ENCODE measurements at regions not wholly inside any gene's neighbourhood (a gene's known extent, or its start where the extent isn't known, plus 50 kb on each side); places are given as distances from the start of the nearest gene placed in this dataset.
"Not testable (repeated sequence)": the region's sequence is repeated elsewhere in the genome, so short reads cannot be mapped to it uniquely, and the experiment has no call there.

DNA sequence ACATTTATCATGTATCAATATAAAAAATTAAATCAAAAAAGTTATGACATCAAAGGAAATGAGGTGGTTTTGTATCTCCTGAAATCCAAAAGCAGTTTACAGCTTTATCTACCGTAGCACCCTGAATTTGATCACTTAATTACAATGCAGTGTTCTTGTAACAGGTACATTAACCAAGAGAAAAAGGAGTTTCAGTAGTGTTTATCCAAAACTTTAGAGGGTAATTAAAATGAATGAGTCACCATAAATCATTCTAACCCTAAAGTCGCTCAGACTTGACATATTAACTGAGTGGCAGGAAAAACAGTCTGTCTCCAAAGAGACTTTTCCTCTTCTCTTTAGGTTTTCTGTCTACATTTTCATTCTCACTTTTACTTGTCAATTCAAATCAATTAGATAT is 907.6 kb upstream of the EPHA5 start:
- no peak for DNase-seq

DNA sequence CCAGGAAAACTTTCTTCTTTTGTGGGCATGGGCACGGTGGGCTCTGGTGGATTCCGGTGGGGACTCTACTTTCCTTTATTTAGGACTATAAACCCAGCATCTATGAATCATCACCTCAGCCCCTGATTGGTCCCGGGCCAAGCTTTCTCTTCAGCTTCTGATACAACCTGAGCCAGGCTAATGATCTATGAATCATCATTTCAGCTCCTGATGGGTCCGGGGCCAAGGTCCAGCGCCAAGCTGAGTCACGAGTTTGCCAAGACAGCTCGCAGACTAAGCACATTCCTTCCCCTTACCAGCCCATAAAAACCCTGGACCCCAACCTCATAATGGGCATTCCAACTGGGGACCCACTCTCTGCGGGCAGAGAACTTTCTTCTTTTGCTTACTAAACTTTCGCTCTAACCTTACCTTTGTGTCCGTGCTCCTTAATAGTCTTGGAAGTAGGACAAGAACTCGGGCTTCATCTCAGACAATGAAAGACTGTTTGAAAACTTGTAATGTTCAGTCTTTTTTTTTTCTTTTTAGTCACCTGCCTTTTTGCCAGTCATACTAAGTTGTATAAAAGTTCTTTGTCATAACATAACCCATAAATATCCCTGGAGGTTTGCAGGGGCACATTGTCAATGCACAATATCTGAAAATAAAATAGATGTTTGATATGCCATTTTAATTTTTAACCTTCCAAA is 904.9 kb upstream of the EPHA5 start:
- DNase-seq, result no peak

DNA sequence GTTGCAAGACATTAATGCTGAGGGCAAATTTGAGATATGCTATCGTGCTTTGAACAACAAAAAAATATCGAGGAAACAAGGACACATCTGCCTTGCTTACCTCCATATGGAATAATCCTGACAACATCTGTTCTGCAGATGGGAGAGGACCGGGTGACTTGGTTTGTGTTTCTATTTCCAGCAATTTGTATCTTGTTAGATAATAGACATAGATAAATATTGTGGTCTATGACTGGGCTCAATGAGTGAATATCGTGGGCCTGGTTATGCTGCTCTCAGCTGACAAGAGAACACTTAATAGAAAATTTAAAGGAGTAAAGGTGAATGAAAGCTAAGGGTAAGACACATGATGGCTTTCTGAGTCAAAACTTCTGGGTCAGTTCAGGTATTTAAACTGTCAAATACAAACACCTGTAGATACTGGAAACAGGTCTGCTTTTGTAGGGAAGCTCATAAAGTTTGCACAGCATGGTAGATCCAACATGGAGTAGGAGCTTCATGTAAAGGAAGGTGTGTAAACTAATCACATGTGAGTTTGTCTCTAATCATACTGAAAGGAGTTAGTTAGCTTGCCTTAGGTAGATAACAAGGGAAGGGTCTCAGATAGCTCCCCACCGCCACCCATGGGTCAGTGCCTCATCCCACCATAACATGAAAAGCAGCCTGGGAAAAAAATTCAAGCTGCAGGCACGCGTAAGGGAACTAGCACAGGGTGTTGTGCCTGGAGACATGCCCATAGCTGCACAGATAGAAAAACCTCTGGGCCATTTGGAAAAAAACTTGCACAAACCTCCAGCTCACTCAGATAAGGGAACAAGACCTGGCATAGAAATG is 904.1 kb upstream of the EPHA5 start:
- DNase-seq, result no peak

DNA sequence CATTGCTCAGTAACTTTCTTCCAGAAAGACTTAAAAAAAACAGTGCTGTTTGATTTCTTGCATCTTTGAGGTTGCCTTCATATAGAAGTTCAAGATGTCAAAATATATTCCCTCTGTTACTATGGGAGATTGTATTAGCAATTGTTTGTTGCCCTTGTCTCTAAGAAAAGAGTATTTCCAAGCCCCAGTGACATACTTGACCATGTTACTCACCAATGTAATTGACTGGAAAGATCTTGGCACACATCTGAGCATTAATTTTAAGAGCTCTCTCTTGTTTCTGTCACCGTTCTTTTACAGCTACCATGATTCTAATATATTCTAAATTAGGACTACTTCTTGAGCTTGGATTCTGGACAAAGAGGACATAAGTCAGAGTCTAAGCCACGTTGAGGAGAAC is 902.7 kb upstream of the EPHA5 start:
- no peak for DNase-seq

DNA sequence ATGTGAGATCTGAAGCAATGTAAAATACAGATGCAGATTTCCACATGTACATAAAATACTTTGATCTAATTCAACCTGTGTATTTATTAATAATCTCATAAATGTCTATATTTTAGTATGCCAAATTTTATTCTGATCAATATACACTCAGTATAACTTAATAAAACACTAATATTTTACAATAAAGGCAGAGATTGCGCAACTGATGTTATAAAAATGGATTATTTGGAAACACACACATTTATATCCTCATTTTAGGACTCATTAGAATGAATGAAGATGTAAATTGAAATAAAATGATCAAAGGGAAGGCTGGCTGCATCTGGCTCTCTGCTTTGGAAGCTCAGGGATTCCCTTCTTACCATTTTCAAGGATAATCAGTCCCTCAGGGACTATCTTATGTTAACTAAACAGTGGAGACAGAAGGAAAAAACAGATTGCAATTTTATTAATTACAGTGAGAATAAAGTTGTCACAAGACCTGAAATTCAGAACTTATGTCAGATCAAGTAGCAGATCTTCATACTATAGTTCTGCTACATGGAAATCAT is 900.9 kb upstream of the EPHA5 start:
- DNase-seq, result no peak

DNA sequence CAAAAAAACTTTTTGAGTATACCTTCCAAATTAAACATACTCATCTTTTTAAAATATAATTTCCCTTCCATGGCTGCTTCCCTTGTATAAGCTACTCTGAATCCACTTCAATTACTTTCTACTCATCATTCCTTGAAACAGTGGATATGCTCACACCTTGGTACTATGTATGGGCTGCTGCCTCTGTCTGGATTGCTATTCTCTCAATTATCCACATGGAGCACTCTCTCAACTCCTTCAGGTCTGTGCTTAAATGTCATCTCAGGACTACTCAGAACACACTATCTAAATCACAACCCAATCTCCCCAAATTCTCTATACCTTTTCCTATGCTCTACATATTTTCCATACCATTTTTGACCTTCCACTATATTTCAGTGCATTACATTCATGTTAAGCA is 898.9 kb upstream of the EPHA5 start:
- no peak for DNase-seq

DNA sequence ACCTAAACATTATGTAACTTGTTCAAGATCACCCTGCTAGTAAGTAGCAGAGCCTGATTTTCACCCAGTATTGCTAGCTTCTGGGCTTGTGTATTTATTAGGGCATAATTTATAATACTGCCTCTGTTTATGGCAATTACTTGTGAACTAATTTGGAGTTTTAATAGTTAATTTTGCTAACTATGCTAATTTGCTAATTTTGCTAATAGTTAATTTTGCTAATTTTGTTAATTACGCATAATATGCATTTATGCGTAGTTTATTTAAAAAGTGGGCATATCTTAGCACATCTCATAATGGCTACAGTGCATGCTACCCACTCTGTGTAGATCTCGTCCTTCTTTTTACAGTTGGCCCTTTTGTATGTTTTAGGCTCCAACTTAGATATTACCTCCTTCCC is 898.1 kb upstream of the EPHA5 start:
- no peak for DNase-seq

DNA sequence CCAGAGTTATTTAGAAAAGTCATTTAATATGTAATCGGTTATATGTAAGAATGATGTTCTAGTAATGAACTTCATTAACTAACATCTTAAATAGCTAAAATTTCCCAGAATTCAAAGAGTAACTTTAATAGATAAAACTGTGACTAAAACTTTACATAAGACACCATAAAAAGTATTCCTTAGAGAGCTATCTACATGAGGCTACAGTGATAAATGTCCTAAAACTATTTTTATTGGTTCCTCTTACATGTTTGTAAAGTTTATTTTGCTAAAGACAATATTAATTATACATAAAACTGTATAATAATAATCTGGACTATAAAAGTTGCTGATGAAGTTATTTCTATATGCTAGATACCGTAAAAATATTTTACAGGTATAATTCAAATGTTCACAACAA is 897.7 kb upstream of the EPHA5 start:
- no peak for DNase-seq

DNA sequence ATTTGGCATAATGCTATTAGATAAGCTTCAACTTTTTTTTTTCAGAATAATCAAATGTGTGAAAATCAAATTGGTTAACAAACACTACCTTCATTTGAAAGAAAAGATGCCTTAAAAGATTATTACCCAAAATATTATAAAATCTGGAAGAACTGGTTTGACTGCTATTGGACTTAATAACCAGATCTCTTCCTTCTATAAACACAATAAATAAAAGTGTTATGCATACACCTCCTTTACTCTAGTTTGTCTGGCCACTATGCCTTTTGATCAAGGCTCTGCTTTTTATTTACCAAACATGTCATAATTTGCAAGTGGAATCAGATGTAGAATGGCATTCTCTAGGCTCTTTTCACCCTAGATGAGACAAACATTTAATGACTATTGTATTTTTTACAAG is 897.3 kb upstream of the EPHA5 start:
- no peak for DNase-seq

DNA sequence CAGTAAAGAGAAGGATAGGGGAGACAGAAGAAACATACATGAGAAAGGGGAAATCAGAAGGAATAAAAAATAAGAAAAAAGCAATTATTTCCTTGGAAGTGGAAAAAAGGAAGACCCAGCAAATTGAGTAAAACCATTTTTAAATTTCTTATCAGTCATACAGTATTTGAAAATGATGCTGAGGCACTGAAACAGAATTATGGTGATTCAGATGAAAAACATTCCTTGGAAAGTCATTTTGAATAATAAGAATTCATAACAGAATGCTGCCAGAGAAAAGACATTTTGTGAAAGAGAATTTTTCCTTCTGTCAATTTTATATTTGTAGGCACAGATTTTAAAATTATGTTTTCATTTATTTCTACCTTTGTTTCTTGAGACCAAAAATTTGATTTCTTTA is 895.5 kb upstream of the EPHA5 start:
- DNase-seq, result no peak

DNA sequence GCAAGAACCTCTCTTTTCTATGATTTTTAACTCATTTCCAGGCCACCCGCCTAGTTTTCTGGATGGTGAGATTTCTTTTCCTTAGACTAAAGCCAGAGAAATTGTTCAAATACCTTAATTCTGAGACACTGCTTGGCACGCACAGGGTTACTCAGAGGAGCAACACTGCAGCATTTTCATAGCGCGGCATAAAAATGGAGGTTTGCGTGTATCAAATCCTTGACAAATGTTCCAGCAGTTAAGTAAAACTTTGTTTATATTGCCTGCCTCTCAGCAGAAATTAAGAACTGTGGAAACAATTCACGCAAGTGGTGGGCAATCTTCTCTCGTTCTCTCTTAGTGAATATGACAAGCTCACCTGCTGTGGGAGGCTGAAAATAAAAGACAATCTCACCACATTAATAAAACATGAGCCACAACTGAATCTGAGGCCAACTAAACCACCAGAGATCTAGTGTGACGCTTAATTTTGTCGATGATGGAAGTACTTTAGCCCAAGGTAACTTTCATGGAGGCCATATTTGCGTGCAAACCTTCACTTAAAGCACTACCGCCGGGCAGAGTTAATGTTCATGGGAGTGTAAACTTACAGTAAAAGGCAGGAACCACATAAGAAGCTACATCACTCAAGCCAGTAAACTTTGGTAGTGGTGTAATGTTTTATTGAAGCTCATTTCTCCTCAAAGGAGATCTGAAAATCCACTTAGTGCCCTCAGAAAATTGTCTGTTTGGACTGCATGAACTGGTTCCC is 894.8 kb upstream of the EPHA5 start:
- DNase-seq, result no peak

DNA sequence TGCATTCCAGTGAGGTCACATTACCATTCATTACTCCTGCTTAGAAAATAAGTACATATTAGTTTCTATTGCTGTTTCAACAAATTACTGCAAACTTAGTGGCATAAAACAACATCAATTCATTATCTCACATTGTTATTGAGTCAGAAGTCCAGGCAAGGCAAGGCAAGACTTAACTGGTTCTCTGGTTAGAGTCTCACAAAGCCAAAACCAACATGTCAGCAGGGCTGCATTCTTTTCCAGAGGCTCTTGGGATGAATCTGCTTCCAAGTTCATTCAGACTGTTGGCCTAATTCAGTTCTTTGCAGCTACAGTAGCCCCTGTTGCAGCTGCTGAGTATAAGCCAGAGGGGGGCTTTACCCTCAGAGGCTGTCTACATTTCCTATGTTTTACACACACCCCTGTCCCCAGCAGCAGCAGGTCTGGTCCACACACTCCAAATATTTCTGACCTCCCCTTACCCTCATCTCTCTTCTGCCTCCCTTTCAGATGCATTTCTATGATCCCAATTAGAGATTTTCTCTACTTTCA is 892.1 kb upstream of the EPHA5 start:
- no peak for DNase-seq

DNA sequence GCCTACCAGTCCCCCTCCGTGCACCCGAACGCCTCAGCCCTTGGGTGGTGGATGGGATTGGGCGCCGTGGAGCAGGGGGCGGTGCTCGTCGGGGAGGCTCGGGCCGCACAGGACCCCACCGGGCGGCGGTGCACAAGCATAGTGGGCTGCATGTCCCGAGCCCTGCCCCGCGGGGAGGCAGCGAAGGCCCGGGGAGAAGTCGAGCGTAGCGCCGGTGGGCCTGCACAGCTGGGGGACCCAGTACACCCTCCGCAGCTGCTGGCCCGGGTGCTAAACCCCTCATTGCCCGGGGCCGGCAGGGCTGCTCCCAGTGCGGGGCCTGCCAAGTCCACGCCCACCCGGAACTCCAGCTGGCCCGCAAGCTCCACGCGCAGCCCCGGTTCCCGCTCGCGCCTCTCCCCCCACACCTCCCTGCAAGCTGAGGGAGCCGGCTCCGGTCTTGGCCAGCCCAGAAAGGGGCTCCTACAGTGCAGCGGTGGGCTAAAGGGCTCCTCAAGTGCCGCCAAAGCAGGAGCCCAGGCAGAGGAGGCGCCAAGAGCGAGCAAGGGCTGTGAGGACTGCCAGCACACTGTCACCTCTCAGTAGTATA is 891.3 kb upstream of the EPHA5 start:
- not testable (repeated sequence) for DNase-seq

DNA sequence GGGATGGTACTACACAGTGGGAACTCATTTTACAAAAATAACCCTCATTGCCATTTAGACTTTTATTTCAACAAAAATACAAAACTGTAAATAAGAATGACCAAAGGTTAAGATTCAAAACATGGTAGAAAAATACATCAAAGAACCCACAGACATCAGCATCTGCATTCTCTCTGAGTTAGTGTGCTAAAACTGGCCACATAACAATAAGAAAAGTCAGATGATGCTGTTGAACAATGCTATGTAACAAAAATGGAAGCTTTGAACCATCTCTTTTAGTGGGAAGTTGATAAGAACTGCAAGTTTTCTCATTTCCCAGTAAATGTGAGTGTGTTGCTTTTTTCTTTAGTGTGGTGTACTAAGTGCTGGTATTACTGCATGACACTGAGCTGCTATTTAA is 888.4 kb upstream of the EPHA5 start:
- no peak for DNase-seq

DNA sequence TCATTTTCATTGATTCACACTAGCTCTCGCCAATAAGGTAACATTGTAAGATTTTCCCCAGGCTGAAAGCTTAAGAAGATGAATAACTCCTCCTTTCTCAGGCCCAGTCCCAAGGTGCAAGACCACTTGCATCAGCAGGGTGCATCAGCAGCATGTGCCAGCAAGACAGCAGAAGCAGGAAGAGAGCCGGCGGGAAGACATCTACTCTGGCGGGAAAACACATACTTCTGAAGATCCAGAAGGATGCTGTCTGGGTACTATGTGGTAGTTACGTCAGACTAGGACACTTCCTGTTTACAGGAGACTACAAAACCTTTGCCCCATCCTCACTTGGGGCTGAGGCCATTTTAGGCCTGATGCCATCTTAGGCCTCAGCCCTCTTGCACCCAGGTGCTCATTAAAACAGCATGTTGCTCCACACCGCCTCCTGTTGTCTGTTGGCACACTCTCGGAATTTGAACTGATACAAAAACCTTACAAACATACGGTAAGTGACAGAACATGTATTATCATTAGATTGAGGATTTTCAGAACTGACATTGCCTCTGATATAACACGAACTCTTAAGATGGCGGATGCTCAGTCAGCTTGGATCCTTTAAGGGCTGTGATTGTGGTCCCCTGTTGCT is 886.5 kb upstream of the EPHA5 start:
- DNase-seq, result no peak

DNA sequence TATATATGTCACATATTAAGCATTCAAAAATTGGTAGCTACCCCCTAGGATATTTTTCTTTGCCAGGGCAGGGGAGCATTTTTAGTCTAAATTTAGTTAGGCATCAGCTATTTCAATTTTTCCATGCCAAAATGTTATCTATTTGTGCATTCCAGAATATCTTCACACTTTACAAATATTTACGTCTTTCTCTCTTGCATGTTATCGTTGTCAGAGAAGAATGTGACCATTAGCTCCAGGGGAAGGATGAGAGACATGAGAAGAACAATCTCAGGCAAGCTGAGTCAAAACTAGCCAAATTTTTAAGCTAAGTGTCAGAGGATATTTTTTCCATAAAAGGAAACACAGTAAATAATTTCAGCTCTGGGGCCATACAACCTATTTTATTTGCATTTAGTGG is 885.0 kb upstream of the EPHA5 start:
- DNase-seq, result no peak

DNA sequence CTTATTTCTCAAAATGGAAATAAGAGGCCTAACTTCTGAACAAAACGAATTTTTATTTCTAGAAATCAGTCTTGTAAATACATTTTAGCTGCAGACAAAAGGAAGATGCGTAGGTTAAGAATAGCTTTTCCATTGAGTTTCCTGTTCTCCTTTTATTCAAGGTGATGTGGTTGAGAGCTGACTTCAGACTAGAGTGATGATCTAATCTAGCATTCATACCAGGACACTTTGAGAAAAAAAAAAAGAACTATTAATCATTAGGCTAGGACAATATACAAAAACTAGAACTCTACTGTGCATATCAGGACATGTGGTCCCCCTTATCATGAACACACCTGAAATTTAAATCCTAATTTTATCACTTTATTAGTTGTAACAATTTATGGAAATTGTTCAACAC is 884.5 kb upstream of the EPHA5 start:
- DNase-seq, result no peak

DNA sequence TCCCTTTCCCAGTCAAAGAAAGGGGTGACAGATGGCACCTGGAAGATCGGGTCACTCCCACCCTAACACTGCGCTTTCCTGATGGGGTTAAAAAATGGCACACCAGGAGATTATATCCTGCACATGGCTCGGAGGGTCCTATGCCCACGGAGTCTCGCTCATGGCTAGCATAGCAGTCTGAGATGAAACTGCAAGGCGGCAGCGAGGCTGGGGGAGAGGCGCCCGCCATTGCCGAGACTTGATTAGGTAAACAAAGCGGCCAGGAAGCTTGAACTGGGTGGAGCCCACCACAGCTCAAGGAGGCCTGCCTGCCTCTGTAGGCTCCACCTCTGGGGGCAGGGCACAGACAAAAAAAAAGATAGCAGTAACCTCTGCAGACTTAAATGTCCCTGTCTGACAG is 875.0 kb upstream of the EPHA5 start:
- not testable (repeated sequence) for DNase-seq

DNA sequence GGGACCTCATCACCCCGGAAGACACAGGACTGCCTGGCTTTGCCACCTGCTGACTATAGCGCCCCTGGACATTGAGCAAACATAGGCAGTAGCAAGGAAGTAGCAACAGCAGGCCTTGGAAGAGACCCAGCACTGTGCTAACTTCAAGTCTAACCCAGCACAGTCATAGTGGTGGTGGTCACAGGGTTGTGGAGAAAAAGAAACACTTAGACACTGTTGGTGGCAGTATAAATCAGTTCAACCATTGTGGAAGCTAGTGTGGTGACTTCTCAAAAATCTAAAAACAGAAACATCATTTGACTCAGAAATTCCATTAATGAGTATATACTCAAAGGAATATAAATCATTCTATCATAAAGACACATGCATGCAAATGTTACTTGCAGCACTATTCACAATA is 874.0 kb upstream of the EPHA5 start:
- no peak for DNase-seq

DNA sequence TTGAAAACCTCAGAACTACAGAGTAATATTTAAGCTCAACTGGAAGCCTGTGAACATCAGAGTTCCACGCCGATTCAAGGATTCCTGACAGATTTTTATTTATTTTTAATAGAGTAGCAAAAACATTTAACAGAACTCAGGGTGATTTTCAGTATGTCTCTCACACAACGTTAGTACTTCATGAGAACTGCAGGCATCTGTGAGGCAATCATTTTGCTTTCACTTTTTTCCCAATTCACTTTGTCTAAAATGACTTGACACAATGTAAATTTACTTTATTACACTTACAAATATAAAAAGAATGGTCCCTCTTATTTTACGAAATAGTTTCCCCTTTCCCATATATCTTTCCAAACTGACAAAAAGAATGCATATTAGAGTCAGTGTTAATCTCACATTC is 869.5 kb upstream of the EPHA5 start:
- DNase-seq, result no peak

DNA sequence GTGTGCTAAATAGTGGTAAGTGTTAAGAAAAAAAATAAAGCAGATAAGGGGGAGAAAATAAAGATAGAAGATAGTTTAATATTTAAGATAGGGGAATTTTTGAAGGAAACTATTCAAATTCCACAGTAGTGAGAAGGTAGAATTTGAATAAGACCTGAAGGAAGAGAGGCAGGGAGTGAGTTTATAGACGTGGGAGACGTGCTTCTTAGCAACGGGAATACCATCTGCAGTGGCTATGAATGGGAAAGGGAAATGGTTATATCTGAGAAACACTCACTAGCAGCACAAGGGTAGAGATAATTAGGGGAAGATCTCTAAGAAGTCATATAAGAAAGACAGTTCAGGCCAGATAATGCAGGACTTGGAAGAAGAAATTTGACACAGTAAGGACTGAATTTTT is 854.5 kb upstream of the EPHA5 start:
- DNase-seq, result no peak

DNA sequence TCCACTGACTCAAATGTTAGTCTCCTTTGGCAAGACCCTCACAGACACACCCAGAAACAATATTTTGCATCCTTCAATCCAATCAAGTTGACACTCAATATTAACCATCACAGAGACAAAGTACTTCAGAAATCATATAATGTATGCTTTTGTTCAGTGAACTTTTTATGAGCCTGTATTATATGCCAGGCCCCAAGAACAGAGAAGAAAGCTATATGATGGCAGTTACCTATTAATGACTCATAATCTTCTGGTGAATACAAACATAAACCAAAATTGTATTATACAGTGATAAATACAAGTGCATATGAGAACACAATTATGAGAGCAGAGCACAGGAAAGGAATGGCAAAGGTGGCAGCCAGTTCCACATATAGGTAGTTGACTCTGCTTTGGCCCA is 852.0 kb upstream of the EPHA5 start:
- DNase-seq, result no peak

DNA sequence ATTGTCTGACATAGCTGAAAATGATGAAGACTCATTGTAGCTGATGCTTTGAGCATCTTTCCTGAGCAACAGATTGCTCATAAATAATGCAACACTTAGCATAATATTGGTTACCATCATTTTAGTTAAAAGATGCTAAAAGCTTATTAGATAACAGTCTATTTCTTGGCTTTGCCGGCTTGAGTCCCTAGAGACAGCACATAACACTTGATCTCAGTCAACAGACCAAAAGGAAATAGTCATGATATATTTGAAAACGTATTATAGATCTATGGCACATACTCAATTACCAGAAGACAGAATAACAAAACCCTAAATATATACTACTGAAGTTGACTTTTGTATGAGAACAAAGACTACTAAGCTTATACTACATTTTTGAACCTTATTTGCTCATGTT is 846.7 kb upstream of the EPHA5 start:
- DNase-seq, result no peak

Measured in activated CD4-positive, CD25-positive, alpha-beta regulatory T cell treated with anti-CD3 and anti-CD28 coated beads, Interleukin-2, amount 50 U/mL, for 72 hours (primary cell).